ENCODE measurements at regions not wholly inside any gene's neighbourhood (a gene's known extent, or its start where the extent isn't known, plus 50 kb on each side); places are given as distances from the start of the nearest gene placed in this dataset.
"Not testable (repeated sequence)": the region's sequence is repeated elsewhere in the genome, so short reads cannot be mapped to it uniquely, and the experiment has no call there.

GRCh38 chr3:128544190-128544589 is 51.2 kb upstream of the GATA2 start:
- DNase-seq (ENCODE audit: low spot score) (no peak), ATAC-seq (ENCODE audit: low FRiP score) (no peak)
- TF ChIP-seq CTCF (IDR thresholded peaks at IDR 0.05): no peak

GRCh38 chr3:128543570-128544174 is 50.7 kb upstream of the GATA2 start:
- not testable (repeated sequence) for ATAC-seq (ENCODE audit: low FRiP score); DNase-seq (ENCODE audit: low spot score)

All from omental fat pad (tissue), 3 donors.